NT2/D1 (cell line): ENCODE measurements at regions not wholly inside any gene's neighbourhood (a gene's known extent, or its start where the extent isn't known, plus 50 kb on each side); places are given as distances from the start of the nearest gene placed in this dataset.

Source experiments
- SUZ12 ChIP-seq: IDR thresholded peaks from 2 replicates; pipeline ENCODE4 v1.6.1; 2011; ENCODE audit not compliant: insufficient read length, insufficient read depth; ENCODE audit errors: extremely low read depth
- YY1 ChIP-seq: IDR thresholded peaks from 2 replicates; pipeline ENCODE4 v1.6.1; 2011; ENCODE audit not compliant: insufficient read length, insufficient read depth
- ZNF274 ChIP-seq: IDR thresholded peaks from 2 replicates; pipeline ENCODE4 v1.6.1; 2011; ENCODE audit warnings: mild to moderate bottlenecking, low read depth, low read length

- no peak for TF ChIP-seq ZNF274
- no peak for TF ChIP-seq SUZ12
- TF ChIP-seq YY1: no peak
Observed at GRCh38 chr2:37576831-37577230, 94.6 kb downstream of the CDC42EP3 start.
